Left renal cortex interstitium (tissue), 4 donors: ENCODE measurements at regions not wholly inside any gene's neighbourhood (a gene's known extent, or its start where the extent isn't known, plus 50 kb on each side); places are given as distances from the start of the nearest gene placed in this dataset.
A peak's percentile ranks its signal among the peaks of the same experiment; 100 is the strongest.
"Not testable (repeated sequence)": the region's sequence is repeated elsewhere in the genome, so short reads cannot be mapped to it uniquely, and the experiment has no call there.

ENCODE experiments used
- DNase-seq, 4 donors: peaks; one replicate each; pipeline ENCODE4 v3.0.0-alpha.2; 2013; ENCODE audit warnings: low read depth in 4 of 4, low spot score in 2 of 4, missing footprints in 1 of 4

GRCh38 chr3:80770106-80771074 is 991.1 kb downstream of the GBE1 start:
- DNase-seq, result no peak

DNA sequence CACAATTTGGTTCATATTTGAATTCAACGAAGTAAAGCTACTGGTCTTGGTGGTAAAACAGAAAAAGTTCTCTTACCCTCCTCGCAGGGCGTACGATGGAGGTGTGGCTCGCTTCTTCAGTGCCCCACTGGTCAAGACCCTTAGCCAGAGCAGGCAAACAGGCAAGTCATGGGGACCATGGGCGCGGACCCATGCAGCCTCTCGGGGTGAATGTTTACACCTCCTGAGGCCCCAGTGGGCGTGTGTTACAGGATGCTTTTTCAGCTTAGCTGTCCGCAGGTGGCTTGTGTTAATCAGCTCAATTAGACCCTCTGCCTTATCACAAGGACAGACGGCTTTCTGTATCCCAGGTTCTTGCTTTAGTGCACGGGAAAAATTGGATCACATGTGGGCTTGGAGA is 991.8 kb downstream of the GBE1 start:
- no peak for DNase-seq

DNA sequence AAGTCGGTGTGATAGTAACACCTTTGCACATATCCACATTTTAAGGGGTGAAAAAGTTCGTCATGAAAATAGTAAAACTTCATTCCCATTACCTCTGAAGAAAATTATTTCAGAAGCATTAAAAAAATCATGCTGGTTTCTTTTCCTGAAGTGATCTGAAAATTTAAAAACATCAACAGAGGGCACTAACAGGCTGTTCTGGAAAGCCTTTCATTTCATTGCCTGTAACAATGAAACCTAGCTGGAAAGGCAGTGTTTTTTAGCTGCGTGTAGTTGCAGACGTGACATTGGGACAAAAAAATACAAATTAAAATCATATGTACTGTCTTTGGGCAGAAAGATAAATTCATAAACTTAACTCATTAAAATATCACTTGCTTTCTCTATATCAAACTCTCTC is 993.8 kb downstream of the GBE1 start:
- no peak for DNase-seq

DNA sequence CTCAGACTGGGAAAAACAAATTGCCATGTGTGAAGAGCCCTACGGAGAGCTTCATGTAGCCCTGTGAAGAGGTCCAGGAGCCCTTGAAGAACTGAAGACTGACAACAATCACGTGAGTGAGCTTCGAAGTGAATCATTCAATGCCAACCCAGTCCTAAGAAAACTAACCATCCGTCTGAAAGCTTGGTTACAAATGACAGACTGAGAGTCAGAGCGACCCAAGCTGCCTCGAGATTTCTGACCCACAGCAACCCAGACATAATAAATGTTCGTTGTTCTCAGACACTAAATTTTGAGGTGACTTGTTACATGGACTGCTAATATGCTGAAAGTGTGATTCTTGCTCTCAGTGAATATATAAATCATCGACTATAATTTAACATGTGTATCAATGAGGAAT is 987.2 kb upstream of the ROBO1 start:
- no peak for DNase-seq

DNA sequence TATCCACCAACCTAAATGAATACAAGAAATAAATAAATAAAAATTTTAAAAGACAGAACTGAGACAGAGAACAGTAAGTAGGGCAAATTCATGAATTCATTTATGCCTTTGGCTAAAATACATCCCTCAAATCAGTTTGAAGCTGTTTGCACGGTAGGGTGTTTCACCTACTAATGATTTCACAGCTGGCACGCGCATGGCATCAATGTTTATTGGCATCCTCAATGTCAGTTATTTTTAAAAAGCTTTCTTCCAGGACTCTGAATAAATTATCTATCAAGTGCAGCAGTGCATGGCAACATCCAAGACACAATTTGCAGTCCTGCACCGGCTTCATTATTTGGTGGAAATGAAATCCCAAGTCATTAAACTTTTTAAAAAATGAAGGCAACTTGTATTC is 985.2 kb upstream of the ROBO1 start:
- no peak for DNase-seq

DNA sequence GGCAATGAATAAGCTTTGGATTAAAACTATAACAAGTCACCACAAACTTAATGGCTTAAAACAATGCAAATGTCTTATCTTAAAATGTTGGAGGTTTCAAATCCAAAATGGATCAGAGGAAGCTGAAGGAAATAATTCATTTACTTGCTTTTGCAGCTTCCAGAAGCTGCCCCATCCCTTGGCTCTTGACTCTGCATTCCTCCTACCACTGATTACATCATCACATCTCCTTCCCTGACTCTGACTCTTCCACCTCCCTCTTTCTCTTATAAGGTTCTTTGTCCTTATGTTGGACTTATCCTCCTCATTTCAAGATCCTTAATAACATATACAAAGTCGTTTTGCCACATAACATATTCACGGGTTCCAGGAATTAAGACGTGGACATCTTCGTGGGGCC is 982.8 kb upstream of the ROBO1 start:
- DNase-seq, result no peak

DNA sequence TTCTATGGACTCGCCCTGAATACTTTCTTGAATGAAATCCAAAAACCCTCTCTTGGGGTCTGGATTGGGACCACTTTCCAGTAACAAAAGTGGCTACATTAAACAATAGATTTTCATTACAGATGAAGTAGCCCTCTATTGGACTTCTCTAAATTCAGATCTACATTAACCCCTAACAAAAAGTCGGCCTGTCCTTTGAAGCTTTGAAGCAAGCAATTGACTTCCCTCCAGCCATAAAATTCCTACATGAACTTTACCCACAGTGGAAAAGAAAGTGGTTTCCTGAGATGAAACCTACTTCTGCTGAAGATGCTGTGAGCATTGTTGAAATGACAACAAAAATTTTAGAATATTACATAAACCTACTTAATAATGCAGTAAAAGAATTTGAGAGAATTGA is 967.1 kb upstream of the ROBO1 start:
- no peak for DNase-seq

GRCh38 chr3:80734483-80734882 is 966.7 kb upstream of the ROBO1 start:
- DNase-seq, result no peak

DNA sequence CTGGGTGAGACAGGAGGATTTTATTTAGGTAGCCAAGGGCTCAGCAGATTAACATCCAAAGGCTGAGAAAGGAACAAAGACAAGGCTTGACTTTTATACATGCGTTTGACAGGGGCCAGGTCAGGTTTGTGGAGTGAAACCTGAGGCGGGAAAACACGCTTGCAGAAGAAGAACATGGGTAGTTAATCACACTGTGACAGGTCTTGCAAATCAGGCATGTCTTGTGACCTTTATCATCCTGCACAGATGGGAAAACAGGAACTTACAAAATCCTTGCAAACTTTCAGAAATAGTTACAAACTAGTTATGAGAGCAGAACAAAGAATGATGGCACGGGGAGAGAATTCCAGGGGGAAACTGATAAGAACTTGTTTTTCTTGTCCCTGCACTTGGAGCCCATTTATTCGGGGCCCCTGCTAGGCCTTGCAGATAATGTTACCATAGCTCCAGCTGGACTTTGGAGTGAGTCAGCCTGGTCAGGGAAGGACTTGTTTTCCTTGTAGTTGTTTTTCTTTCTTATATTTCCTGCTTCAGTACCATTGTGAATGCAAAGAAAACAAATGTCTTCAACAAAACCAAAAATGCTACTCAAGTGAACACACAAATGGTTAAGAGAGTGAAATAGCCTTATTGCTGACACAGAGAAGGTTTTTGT is 965.9 kb upstream of the ROBO1 start:
- DNase-seq, result peak in 2 of 4 donors; percentile 3 to 9

DNA sequence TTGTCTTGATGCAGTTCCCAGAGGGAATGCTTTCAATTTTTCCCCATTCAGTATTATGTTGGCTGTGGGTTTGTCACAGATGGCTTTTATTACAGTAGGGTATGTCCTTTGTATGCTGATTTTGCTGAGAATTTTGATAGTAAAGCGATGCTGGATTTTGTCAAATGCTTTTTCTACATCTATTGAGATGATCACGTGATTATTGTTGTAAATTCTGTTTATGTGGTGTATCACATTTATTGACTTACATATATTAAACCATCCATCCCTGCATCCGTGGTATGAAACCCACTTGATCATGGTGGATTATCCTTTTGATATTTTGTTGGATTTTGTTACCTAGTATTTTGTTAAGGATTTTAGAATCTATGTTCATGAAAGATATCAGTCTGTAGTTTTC is 959.8 kb upstream of the ROBO1 start:
- DNase-seq, result not testable (repeated sequence)

GRCh38 chr3:80709597-80710322 is 942.0 kb upstream of the ROBO1 start:
- not testable (repeated sequence) for DNase-seq

DNA sequence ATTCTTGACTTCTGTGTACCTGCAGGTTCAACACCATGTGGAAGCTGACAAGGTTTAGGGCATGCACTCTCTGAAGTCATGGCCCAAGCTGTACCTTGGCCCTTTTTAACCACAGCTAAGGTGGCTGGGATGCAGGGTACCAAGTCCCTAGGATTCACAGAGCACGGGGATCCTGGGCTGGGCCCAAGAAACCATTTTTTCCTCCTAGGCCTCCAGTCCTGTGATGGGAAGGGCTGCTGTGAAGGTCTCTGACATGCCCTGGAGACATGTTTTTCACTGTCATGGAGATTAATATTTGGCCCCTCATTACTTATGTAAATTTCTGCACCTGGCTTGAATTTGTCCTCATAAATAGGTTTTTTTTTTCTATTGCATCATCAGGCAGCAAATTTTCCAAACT is 937.5 kb upstream of the ROBO1 start:
- DNase-seq, result no peak

GRCh38 chr3:80701349-80701748 is 933.6 kb upstream of the ROBO1 start:
- no peak for DNase-seq

GRCh38 chr3:80697291-80697690 is 929.5 kb upstream of the ROBO1 start:
- DNase-seq, result no peak

- DNase-seq, result peak; percentile 9 to 55 (median 16)
Observed at GRCh38 chr3:80696280-80696679, 928.5 kb upstream of the ROBO1 start.

- no peak for DNase-seq
Observed at GRCh38 chr3:80688814-80689213, 921.0 kb upstream of the ROBO1 start.

DNA sequence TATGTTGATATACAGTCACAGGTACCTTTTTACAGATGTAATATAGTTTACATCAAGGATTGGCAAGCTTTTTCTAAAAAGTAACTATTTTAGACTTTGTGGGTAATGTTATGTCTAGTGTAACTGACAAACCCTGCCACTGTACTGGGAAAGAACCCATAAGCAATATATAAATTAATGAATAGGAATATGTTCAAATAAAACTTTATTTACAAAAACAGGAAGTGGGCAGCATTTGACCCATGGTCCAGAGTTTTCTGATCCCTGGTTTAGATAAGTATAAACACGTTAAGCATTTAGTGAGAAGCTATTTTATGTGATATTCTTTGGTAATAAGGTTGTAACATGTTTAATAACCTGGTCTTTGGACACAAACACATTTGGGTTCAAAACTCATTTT is 915.2 kb upstream of the ROBO1 start:
- no peak for DNase-seq

- DNase-seq, result no peak
Observed at GRCh38 chr3:80682235-80682634, 914.4 kb upstream of the ROBO1 start.

DNA sequence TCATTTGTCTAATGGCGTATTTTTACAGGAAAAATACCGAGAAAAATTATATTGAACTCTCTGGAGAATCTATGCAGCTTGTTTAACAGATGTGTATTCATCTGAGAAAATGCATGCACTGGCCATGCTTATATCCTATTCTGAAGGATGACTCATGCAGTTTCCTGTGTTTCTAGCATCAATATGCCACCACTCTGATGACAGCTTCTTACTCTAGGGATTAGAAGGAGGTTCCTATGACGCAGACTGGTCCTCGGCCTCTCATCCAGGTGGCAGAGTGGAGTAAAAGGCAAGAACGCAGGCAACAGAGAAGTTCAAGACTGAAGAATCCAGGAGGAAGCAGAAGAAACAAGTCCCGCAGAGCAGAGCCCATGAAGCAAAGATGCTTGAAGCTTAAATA is 910.0 kb upstream of the ROBO1 start:
- DNase-seq, result no peak

DNA sequence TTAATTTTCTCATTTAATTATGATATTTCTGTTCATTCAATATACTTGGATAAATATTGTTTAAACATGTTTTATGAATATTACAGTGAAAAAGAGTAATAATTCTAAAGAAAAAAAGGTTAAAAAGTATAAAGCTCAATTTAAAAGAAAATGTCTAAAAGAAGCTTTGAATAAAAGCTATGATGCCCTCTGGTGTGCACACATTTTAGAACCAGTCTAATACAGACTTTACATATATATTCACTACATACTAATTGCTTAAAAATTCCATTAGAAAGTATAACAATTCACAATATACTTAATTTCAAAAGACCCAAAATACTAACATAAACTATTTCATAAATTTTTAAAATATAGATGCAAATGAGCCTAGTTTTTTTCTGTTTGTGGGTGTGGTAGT is 909.1 kb upstream of the ROBO1 start:
- DNase-seq, result no peak

DNA sequence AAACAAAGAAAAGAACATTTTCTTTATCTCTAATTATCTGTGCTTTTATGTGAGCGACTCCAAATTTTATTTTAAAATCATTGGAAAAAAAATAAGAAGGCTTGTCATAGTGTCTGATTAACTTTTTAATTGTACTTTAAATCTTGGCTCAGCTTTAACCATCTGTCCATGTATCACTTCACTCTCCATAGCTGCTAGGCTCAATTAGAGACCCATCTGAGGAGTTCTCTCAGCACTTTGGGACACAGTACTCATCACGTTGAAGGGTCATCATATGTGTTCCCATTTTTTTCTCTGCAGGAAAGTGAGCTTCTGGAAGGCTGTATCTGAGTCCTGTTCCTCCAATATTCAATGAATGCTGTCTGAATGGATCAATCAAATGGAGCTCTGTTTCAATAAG is 908.5 kb upstream of the ROBO1 start:
- no peak for DNase-seq
